Stimulated activated CD8-positive, alpha-beta memory T cell treated with anti-CD3 and anti-CD28 coated beads, Interleukin-4, amount 100 ng/mL, for 48 hours (primary cell): ENCODE measurements at regions not wholly inside any gene's neighbourhood (a gene's known extent, or its start where the extent isn't known, plus 50 kb on each side); places are given as distances from the start of the nearest gene placed in this dataset.
A peak's percentile ranks its signal among the peaks of the same experiment; 100 is the strongest.
"Not testable (repeated sequence)": the region's sequence is repeated elsewhere in the genome, so short reads cannot be mapped to it uniquely, and the experiment has no call there.

ENCODE experiments used
- DNase-seq: peaks from one replicate; pipeline ENCODE4 v3.0.0-alpha.2; 2020

DNA sequence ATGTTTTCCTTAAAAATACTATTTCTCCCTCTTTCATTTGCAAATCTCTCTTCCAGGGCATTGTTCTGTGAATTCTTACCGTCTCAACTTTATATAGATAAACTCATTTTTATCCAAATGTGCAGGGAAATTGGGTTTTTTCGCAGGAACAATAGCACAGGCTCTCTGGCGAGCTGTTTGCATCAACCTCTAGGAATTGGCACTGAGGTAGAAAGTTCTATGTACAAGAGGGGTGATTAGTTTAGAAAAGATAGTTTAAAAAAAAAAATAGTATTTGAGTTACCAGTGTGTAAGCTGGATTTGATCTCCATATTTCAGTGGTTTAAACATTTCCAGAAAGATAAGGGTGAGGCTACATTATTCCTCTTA is 129.7 kb upstream of the BTN3A2 start:
- no peak for DNase-seq

DNA sequence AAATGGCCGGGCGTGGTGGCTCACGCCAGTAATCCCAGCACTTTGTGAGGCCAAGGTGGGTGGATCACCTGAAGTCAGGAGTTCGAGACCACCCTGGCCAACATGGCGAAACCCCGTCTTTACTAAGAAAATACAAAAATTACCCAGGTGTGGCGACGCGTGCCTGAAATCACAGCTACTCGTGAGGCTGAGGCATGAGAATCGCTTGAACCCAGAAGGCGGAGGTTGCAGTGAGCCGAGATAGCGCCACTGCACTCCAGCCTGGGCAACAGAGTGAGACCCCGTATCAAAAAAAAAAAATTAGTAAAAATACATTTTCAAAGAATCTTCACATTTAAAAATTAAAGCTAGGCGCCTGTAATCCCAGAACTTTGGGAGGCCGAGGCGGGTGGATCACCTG is 125.6 kb upstream of the BTN3A2 start:
- not testable (repeated sequence) for DNase-seq

- DNase-seq: peak; percentile 80
Measured at GRCh38 chr6:26240157-26241032, 124.6 kb upstream of the BTN3A2 start.

- peak; percentile 84 for DNase-seq
Measured at GRCh38 chr6:26241033-26241895, 123.7 kb upstream of the BTN3A2 start.

GRCh38 chr6:26243132-26243531 is 121.9 kb upstream of the BTN3A2 start:
- DNase-seq: no peak

DNA sequence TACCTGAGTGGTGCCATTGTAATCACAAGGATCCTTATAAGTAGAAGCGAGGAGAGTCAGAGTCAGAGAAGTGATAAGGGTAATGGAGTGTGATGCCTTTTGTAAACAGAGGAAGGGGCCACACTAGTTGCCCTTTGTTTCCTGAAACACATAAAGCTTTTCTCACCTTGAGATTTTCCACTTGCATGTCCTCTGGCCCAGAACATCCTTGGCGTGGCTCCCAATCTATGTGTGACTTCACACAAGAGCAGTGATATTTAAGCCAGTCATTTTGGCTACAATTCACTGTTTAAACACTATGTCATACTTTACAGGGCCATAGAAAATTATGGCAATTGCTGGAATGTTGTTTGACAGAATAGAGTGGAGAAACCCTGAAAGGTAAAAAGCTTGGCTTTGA is 121.2 kb upstream of the BTN3A2 start:
- DNase-seq: no peak

- no peak for DNase-seq
Measured at GRCh38 chr6:26246058-26246457, 118.9 kb upstream of the BTN3A2 start.

DNA sequence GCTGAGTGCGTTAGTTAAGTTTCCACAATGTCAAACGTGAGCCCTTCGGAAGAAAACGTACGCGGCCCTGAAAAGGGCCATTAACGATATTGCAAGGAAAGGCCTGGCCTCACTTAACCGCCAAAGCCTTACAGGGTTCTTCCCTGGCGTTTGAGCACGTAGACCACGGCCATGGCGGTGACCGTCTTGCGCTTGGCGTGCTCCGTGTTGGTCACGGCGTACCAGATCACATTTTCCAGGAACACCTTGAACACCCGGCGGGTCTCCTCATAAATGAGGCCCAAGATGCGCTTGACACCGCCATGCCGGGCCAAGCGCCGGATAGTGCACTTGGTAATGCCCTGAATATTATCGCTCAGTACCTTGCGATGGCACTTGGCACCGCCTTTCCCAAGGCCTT is 118.4 kb upstream of the BTN3A2 start:
- DNase-seq: no peak

GRCh38 chr6:26249707-26249956 is 115.4 kb upstream of the BTN3A2 start:
- no peak for DNase-seq

DNA sequence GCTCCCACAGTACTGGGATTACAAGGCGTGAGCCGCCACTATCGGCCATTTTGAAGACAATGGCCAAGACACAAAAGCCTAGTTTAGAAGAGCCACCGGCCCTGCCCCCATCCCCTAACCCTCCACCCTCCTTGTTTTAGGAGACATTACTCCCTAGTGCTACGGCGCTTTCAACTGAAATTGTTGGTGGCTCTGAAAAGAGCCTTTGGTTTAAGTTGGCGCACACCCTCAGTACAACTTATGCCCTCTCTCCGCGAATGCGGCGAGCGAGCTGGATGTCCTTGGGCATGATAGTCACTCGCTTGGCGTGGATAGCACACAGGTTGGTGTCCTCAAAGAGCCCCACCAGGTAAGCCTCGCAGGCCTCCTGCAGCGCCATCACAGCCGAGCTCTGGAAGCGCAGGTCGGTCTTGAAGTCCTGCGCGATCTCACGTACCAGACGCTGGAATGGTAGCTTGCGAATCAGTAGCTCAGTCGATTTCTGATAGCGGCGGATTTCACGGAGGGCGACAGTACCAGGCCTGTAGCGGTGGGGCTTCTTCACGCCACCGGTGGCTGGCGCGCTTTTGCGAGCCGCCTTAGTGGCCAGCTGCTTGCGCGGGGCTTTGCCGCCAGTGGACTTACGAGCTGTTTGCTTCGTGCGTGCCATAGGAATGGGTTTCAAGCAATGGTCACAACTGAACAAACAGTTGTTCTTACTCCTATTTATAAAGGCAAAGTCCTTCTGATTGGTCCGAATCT is 114.9 kb upstream of the BTN3A2 start:
- peak; percentile 81 for DNase-seq

DNA sequence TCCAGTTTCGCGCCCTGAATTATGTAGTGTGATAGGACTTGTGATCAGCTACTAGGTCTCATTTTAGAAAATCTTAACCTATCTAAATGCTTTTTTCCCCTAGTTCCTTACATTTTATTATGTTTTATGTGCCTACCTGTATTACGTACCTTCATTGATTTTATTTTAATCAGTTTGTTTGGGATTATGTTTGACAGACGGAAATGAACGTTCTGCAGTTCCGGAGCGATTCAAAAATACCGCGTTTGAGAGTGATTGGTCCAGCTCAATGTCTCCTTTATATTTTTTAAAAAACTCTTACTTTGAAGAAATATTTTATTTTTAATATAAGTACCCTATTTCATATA is 114.3 kb upstream of the BTN3A2 start:
- DNase-seq: no peak

GRCh38 chr6:26251354-26252076 is 113.5 kb upstream of the BTN3A2 start:
- DNase-seq: peak; percentile 80

- no peak for DNase-seq
Measured at GRCh38 chr6:26252077-26252472, 112.9 kb upstream of the BTN3A2 start.

GRCh38 chr6:26254724-26255123 is 110.3 kb upstream of the BTN3A2 start:
- no peak for DNase-seq

DNA sequence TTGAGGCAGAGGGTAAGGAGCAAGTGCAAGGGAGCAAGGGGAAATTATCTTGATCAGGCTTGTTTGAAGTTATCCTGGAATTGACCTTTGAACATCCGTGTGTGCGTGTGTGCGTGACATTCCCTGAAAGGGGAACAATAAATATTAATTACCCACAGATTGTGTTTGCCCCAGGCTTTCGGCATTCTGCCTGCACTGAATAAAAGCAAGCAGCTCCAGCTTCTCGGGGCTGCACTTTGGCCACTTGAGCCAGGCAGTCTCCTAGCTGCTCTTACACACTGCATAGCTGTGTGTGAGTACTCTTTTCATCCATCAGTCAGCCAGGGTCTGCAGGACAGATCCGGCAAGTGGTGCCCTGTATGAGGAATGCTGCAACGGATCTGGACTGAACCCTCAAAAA is 107.7 kb upstream of the BTN3A2 start:
- DNase-seq: no peak

DNA sequence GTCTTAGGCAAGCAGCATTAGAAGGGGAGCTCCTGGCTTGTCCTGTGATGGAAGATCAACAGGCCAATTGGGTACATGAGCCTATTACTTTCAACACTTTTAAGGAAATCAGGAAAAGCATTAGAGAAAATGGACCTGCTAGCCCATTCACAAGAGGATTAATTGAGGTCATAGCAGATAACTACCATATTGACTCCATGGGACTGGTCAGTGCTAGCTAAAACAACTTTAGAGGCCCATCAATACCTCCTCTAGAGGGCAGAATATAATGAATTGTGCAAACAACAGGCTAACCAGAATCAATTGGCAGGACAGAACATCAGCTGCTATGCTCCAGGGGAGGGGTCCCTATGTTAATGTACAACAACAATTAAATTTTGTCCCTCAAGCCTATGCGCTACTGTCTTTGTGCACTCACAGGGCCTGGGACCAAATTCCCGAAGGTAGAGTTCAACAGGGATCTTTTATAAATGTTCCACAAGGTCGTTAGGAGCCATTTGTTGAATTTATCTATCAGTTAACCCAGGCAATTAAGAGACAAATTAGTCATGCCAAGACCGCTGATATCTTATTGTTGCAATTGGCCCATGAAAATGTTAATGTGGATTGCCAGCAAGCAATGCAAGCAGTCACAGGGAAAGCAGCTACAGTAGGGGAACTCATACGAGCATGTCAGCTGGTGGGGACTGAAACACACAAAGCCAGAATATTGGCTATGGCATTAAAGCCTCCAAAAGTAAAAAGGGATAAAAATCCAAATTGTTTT is 106.6 kb upstream of the BTN3A2 start:
- no peak for DNase-seq

- no peak for DNase-seq
Measured at GRCh38 chr6:26260110-26260637, 104.8 kb upstream of the BTN3A2 start.

DNA sequence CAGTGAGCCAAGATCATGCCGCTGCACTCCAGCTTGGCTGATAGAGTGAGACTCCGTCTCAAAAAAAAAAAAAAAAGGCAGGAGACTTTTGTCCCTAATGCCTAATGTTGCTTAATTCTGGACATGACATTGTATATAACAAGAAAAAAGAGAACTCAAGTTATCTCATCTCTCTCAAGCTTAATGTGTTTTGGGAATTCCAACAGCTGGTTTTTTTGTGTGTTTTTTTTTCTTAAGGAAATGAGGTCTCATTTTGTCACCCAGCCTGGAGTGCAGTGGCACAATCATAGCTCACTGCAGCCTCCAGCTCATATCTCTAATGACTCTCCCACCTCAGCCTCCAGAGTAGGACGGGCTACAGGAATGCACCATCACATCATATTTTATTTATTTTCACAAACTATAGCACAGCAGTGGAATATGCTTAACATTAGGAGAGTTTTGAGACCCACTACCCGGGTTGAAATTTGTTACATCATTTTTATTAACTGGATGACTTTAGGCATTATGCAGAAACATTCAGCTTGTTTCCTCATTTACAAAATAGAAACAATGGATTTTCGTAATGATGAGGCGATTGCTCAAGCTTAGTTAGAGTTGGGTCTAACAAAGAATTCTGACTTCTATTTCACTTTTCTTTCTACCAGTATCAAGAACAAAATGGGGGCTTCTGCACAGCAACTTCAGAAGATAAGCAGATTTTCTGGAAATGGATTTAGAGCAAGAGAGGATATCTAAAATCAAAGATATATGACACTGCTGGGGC is 104.1 kb upstream of the BTN3A2 start:
- DNase-seq: no peak

- no peak for DNase-seq
Measured at GRCh38 chr6:26264547-26264946, 100.5 kb upstream of the BTN3A2 start.

DNA sequence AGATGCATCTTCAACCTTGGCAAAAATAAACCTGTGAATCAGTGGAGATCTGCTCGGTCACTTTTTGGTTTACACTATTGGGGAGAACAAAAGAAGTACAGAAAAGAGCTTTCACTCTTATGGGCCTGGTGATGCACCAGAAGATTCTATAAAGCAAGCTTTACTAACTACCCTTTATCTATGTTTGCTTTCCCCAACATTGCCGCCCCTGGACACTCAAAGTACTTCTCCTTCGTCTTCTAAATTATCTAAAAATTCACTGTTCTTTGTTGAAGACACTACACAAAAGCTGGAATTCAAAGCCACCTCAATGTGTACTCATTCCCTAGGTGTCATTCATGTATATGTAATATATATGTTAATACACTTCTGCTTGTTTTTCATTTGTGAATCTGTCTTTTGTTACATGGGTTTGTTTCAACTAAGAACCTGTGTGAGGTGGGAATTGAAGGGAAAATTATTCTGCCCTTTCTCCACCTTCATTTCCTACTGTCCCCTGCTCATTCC is 97.9 kb upstream of the BTN3A2 start:
- DNase-seq: no peak
